Skeletal muscle tissue (tissue), 4 donors: ENCODE measurements at regions not wholly inside any gene's neighbourhood (a gene's known extent, or its start where the extent isn't known, plus 50 kb on each side); places are given as distances from the start of the nearest gene placed in this dataset. TPM values are rescaled to one million over a fixed set of nuclear protein-coding genes. Genes with fewer than 3 reads are reported as not detected.
A peak's percentile ranks its signal among the peaks of the same experiment; 100 is the strongest.

Experiments used
- H3K27ac ChIP-seq: one replicate; pipeline ENCODE4 v1.7.0; 2013; ENCODE audit warnings: mild to moderate bottlenecking, low read depth, low read length, inconsistent platforms
- H3K27me3 ChIP-seq, 3 donors: one replicate each; pipeline ENCODE4 v1.7.0; 2013; ENCODE audit warnings: low read length in 3 of 3; ENCODE audit not compliant: control insufficient read depth in 3 of 3, insufficient read depth in 3 of 3
- H3K36me3 ChIP-seq, 3 donors: one replicate each; pipeline ENCODE4 v1.7.0; 2013; ENCODE audit warnings: low read length in 3 of 3; ENCODE audit not compliant: control insufficient read depth in 3 of 3, insufficient read depth in 3 of 3
- H3K4me1 ChIP-seq, 3 donors: one replicate each; pipeline ENCODE4 v1.7.0; 2013; ENCODE audit warnings: low read length in 3 of 3, mild to moderate bottlenecking in 3 of 3; ENCODE audit not compliant: control insufficient read depth in 3 of 3, insufficient read depth in 3 of 3
- H3K4me3 ChIP-seq, 3 donors: one replicate each; pipeline ENCODE4 v1.7.0; 2013; ENCODE audit warnings: low read length in 3 of 3
- H3K9ac ChIP-seq, 3 donors: one replicate each; pipeline ENCODE4 v1.7.0; 2013; ENCODE audit warnings: low read length in 3 of 3, mild to moderate bottlenecking in 3 of 3, moderate library complexity in 2 of 3, low read depth in 1 of 3
- H3K9me3 ChIP-seq, 3 donors: one replicate each; pipeline ENCODE4 v1.7.0; 2013; ENCODE audit warnings: low read length in 3 of 3; ENCODE audit not compliant: control insufficient read depth in 3 of 3
- small RNA-seq: library from RNA; depleted of rRNA; stranded (forward); fragments of <200 nt; gene quantifications from one replicate; pipeline ENCODE3, GENCODE V24; 2014
- donor health status: Osteomylitis.

DNA sequence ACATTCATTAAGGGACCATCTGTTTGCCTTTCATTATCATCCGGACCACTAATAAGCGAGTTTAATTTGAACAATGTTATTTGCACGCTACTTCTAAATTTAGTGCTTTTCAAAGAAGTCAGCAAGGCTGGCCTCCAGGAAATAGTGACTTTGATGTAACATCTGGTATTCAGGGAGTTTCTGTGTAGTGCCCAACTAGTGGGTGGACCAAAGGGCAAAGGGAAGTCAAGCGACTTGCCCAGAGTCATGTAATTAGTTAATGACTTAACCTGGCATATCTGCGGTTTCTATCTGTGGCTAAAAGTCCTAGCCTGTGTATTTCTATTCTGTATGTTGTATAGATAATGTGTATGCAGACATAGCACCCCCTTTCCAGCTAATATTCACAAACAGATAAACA is 56.3 kb upstream of the LCORL start:
- Histone ChIP-seq H3K9ac (no peak overlapping the region), H3K27me3 (no peaks in the 10 kb centered on the region), H3K4me1 (no peaks in the 10 kb centered on the region), H3K4me3 (no peak overlapping the region), H3K36me3 (no peaks in the 10 kb centered on the region), H3K9me3 (peaks cover 0 to 2% (median 0%) of the 10 kb centered on the region in 3 donors), H3K27ac (no peak overlapping the region)

DNA sequence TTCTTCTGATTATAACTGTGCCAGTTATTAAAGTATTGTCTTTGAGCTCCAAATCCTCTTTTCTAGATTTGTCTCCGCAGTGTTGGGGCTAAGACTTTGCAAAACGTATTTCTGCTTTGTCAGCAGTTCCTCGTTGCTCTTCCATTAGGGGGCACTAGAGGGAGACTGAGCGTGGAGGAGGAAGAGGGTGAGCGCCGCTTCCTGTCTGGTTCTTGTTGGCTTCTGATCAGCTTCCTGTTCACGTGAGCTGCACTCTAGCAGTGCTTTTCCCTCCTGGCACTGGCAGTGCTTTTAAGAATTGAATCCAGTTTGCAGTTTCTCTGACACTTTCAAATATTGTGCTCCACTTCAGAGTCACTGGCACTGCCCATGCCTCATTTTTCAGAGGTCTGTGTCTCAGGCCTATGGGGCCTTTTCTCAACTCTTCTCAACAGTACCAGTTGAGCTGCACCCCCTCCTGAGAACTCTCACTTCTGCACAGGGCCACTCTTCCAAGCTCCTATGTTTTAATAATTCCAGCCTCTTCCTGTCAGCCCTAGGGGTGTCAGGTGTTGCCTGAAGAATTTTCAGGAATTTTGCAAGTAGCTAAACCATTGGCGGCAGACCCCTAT is 54.4 kb upstream of the LCORL start:
- H3K9me3 ChIP-seq, result peaks cover 0 to 2% (median 0%) of the 10 kb centered on the region in 3 donors
- H3K4me3 ChIP-seq, result no peak overlapping the region
- peaks cover 0 to 2% (median 0%) of the 10 kb centered on the region in 3 donors for H3K27me3 ChIP-seq
- H3K4me1 ChIP-seq, result no peaks in the 10 kb centered on the region
- no peaks in the 10 kb centered on the region for H3K36me3 ChIP-seq
- no peak overlapping the region for H3K9ac ChIP-seq
- H3K27ac ChIP-seq, result peak overlapping the region; percentile 26

DNA sequence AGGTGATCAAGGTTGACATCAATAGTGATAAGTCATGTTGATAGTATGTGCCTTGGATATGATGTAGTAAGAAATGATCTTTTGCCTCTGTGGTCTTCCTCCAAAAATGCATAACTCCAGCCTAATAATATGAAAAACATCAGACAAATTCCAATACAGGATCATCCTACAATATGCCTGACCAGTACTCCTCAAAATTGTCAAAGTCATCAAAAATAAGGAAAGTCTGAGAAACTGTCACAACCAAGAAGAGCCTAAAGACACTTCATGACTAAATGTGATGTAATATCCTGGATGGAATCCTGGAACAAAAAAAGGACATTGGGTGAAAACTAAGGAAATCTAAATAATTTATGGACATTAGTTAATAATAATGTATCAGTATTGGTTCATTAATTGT is 50.3 kb upstream of the LCORL start:
- no peak overlapping the region for H3K9ac ChIP-seq
- H3K27ac ChIP-seq, result no peak overlapping the region
- no peaks in the 10 kb centered on the region for H3K36me3 ChIP-seq
- no peak overlapping the region for H3K4me3 ChIP-seq
- peaks cover 0 to 2% (median 0%) of the 10 kb centered on the region in 3 donors for H3K9me3 ChIP-seq
- no peaks in the 10 kb centered on the region for H3K4me1 ChIP-seq
- H3K27me3 ChIP-seq, result peaks cover 0 to 3% (median 0%) of the 10 kb centered on the region in 3 donors

Small RNA genes in the stretch of these regions (small RNA-seq; reads per million reads assigned to genes)
- gene RNA5SP157, result not detected
